Naive thymus-derived CD8-positive, alpha-beta T cell (primary cell): ENCODE measurements at regions not wholly inside any gene's neighbourhood (a gene's known extent, or its start where the extent isn't known, plus 50 kb on each side); places are given as distances from the start of the nearest gene placed in this dataset.
"Not testable (repeated sequence)": the region's sequence is repeated elsewhere in the genome, so short reads cannot be mapped to it uniquely, and the experiment has no call there.

Source experiments
- ATAC-seq, 2 donors: fragments of 150-1000 bp; cut with Tn5 transposase in 1 of 2; sonication (Bioruptor Pico), chemical (Tn5 transposase) in 1 of 2; 1 replicate in 1 of 2; 2 replicates in 1 of 2; pipeline ENCODE4 v1.10.0; 2021; ENCODE audit warnings: mild to moderate bottlenecking in 2 of 2, moderate library complexity in 2 of 2
- POLR2A ChIA-PET: fragments of 350-600 bp; sonication (Branson Sonifier 250); formaldehyde crosslinking; loops from one replicate; lab custom pipeline; 2021; ENCODE audit warnings: antibody characterized with exemption; lab: Charles Lee
- DNase-seq, 10 donors: peaks; one replicate each; pipeline versions ENCODE4 v3.0.0 to v3.0.0-alpha.2; 2020 to 2022
- H3K27ac Mint-ChIP-seq, 10 donors: one replicate each; pipeline ENCODE4 v1.8.0; 2020 to 2022; ENCODE audit warnings: mild to moderate bottlenecking in 10 of 10, mixed read lengths in 10 of 10, moderate library complexity in 4 of 10, inconsistent platforms in 1 of 10
- H3K27me3 Mint-ChIP-seq, 5 donors: one replicate each; pipeline ENCODE4 v1.8.0; 2021 to 2022; ENCODE audit warnings: mixed read lengths in 5 of 5
- H3K36me3 Mint-ChIP-seq, 3 donors: one replicate each; pipeline ENCODE4 v1.8.0; 2020 to 2022; ENCODE audit warnings: mixed read lengths in 3 of 3, mild to moderate bottlenecking in 2 of 3, inconsistent platforms in 1 of 3
- H3K4me1 Mint-ChIP-seq, 4 donors: one replicate each; pipeline ENCODE4 v1.8.0; 2021 to 2022; ENCODE audit warnings: mixed read lengths in 4 of 4
- H3K4me3 Mint-ChIP-seq, 10 donors: one replicate each; pipeline ENCODE4 v1.8.0; 2020 to 2022; ENCODE audit warnings: mild to moderate bottlenecking in 10 of 10, mixed read lengths in 10 of 10, moderate library complexity in 6 of 10, inconsistent platforms in 1 of 10
- H3K9me3 Mint-ChIP-seq, 9 donors: one replicate each; pipeline ENCODE4 v1.8.0; 2020 to 2022; ENCODE audit warnings: mixed read lengths in 9 of 9, mild to moderate bottlenecking in 3 of 9, inconsistent platforms in 1 of 9, moderate library complexity in 1 of 9

- ATAC-seq = no peak
Measured at GRCh38 chr1:181250038-181250437, 161.5 kb downstream of the IER5 start.

GRCh38 chr1:181251001-181251712, 162.7 kb downstream of the IER5 start:
- Mint-ChIP-seq H3K27me3 (peaks cover 0 to 5% (median 0%) of the 10 kb centered on the region in 5 donors), H3K9me3 (peaks cover 0 to 53% (median 31%) of the 10 kb centered on the region in 9 donors), H3K4me3 (no peak overlapping the region), H3K36me3 (peaks cover 0 to 44% (median 14%) of the 10 kb centered on the region in 3 donors), H3K27ac (no peak overlapping the region), H3K4me1 (no peaks in the 10 kb centered on the region)
- POLR2A ChIA-PET = no interaction called here
- no peak for DNase-seq
- ATAC-seq = no peak

More at GRCh38 chr1:181250038-181250437, 161.5 kb downstream of the IER5 start:
- no peak overlapping the region for H3K27ac Mint-ChIP-seq
- H3K4me1 Mint-ChIP-seq = no peaks in the 10 kb centered on the region
- H3K36me3 Mint-ChIP-seq = peaks cover 0 to 38% (median 17%) of the 10 kb centered on the region in 3 donors
- no peak overlapping the region for H3K4me3 Mint-ChIP-seq
- H3K9me3 Mint-ChIP-seq = peaks cover 0 to 53% (median 27%) of the 10 kb centered on the region in 9 donors
- peaks cover 0 to 5% (median 0%) of the 10 kb centered on the region in 5 donors for H3K27me3 Mint-ChIP-seq
- no peak for DNase-seq
- POLR2A ChIA-PET = no interaction called here

- Mint-ChIP-seq H3K4me3 (no peak overlapping the region), H3K36me3 (peaks cover 0 to 38% (median 11%) of the 10 kb centered on the region in 3 donors), H3K9me3 (peaks cover 0 to 47% (median 28%) of the 10 kb centered on the region in 9 donors), H3K27ac (peak overlapping the region in 2 of 10 donors; percentile 12 to 25), H3K4me1 (peaks cover 0 to 3% (median 0%) of the 10 kb centered on the region in 4 donors), H3K27me3 (peaks cover 0 to 5% (median 4%) of the 10 kb centered on the region in 5 donors)
- ATAC-seq (no peak), DNase-seq (no peak)
- POLR2A ChIA-PET = no interaction called here
Measured at GRCh38 chr1:181251713-181252075, 163.2 kb downstream of the IER5 start.

GRCh38 chr1:181253601-181254000, 165.1 kb downstream of the IER5 start:
- H3K36me3 Mint-ChIP-seq = peaks cover 0 to 23% (median 2%) of the 10 kb centered on the region in 3 donors
- DNase-seq, ATAC-seq, H3K27ac Mint-ChIP-seq, H3K4me1 Mint-ChIP-seq, POLR2A ChIA-PET, H3K4me3 Mint-ChIP-seq: not testable (repeated sequence)
- H3K9me3 Mint-ChIP-seq = peaks cover 0 to 29% (median 16%) of the 10 kb centered on the region in 9 donors
- peaks cover 0 to 15% (median 8%) of the 10 kb centered on the region in 5 donors for H3K27me3 Mint-ChIP-seq

- Mint-ChIP-seq H3K4me1 (peaks cover 0 to 9% (median 0%) of the 10 kb centered on the region in 4 donors), H3K36me3 (peaks cover 0 to 23% (median 2%) of the 10 kb centered on the region in 3 donors), H3K27me3 (peaks cover 4 to 20% (median 10%) of the 10 kb centered on the region in 5 donors), H3K4me3 (no peak overlapping the region), H3K27ac (peak overlapping the region in 1 of 10 donors; percentile 38), H3K9me3 (peaks cover 0 to 29% (median 16%) of the 10 kb centered on the region in 9 donors)
- ATAC-seq (no peak), DNase-seq (no peak)
- POLR2A ChIA-PET = no interaction called here
Measured at GRCh38 chr1:181255270-181255929, 166.9 kb downstream of the IER5 start.

- Mint-ChIP-seq H3K36me3 (peaks cover 0 to 23% (median 2%) of the 10 kb centered on the region in 3 donors), H3K9me3 (peaks cover 0 to 29% (median 16%) of the 10 kb centered on the region in 9 donors), H3K4me1 (peaks cover 0 to 9% (median 0%) of the 10 kb centered on the region in 4 donors), H3K27ac (peak overlapping the region in 2 of 10 donors; percentile 6 to 46), H3K27me3 (peaks cover 4 to 23% (median 18%) of the 10 kb centered on the region in 5 donors), H3K4me3 (no peak overlapping the region)
- ATAC-seq (no peak), DNase-seq (no peak)
- POLR2A ChIA-PET = no interaction called here
Measured at GRCh38 chr1:181257117-181257516, 168.6 kb downstream of the IER5 start.

GRCh38 chr1:181259026-181259745, 170.7 kb downstream of the IER5 start:
- H3K27ac Mint-ChIP-seq = no peak overlapping the region
- peaks cover 4 to 24% (median 18%) of the 10 kb centered on the region in 5 donors for H3K27me3 Mint-ChIP-seq
- H3K9me3 Mint-ChIP-seq = peaks cover 0 to 19% (median 11%) of the 10 kb centered on the region in 9 donors
- H3K4me1 Mint-ChIP-seq = peaks cover 0 to 9% (median 0%) of the 10 kb centered on the region in 4 donors
- peaks cover 0 to 14% (median 0%) of the 10 kb centered on the region in 3 donors for H3K36me3 Mint-ChIP-seq
- POLR2A ChIA-PET = no interaction called here
- DNase-seq = no peak
- H3K4me3 Mint-ChIP-seq = no peak overlapping the region
- ATAC-seq = no peak

GRCh38 chr1:181260271-181260670, 171.8 kb downstream of the IER5 start:
- DNase-seq = no peak
- peaks cover 4 to 24% (median 18%) of the 10 kb centered on the region in 5 donors for H3K27me3 Mint-ChIP-seq
- POLR2A ChIA-PET = no interaction called here
- ATAC-seq = no peak
- H3K4me1 Mint-ChIP-seq = peaks cover 0 to 9% (median 0%) of the 10 kb centered on the region in 4 donors
- H3K36me3 Mint-ChIP-seq = peaks cover 0 to 7% (median 0%) of the 10 kb centered on the region in 3 donors
- H3K27ac Mint-ChIP-seq = peak overlapping the region in 2 of 10 donors; percentile 26 to 51
- no peak overlapping the region for H3K4me3 Mint-ChIP-seq
- peaks cover 0 to 11% (median 3%) of the 10 kb centered on the region in 9 donors for H3K9me3 Mint-ChIP-seq

GRCh38 chr1:181260994-181261393, 172.5 kb downstream of the IER5 start:
- no peak for DNase-seq
- peaks cover 0 to 4% (median 0%) of the 10 kb centered on the region in 9 donors for H3K9me3 Mint-ChIP-seq
- peaks cover 0 to 9% (median 0%) of the 10 kb centered on the region in 4 donors for H3K4me1 Mint-ChIP-seq
- peaks cover 4 to 24% (median 18%) of the 10 kb centered on the region in 5 donors for H3K27me3 Mint-ChIP-seq
- no peak overlapping the region for H3K4me3 Mint-ChIP-seq
- ATAC-seq = no peak
- no peaks in the 10 kb centered on the region for H3K36me3 Mint-ChIP-seq
- POLR2A ChIA-PET = no interaction called here
- peak overlapping the region in 1 of 10 donors; percentile 54 for H3K27ac Mint-ChIP-seq

GRCh38 chr1:181262069-181262468, 173.6 kb downstream of the IER5 start:
- Mint-ChIP-seq H3K36me3 (no peaks in the 10 kb centered on the region), H3K27me3 (peaks cover 1 to 20% (median 15%) of the 10 kb centered on the region in 5 donors), H3K9me3 (peaks cover 0 to 2% (median 0%) of the 10 kb centered on the region in 9 donors), H3K4me3 (no peak overlapping the region), H3K4me1 (peaks cover 0 to 3% (median 0%) of the 10 kb centered on the region in 4 donors), H3K27ac (peak overlapping the region in 2 of 10 donors; percentile 11 to 44)
- no peak for DNase-seq
- ATAC-seq = no peak
- POLR2A ChIA-PET = no interaction called here

- POLR2A ChIA-PET = no interaction called here
- ATAC-seq (no peak), DNase-seq (no peak)
- H3K36me3 Mint-ChIP-seq = no peaks in the 10 kb centered on the region
- H3K27ac Mint-ChIP-seq = peak overlapping the region in 1 of 10 donors; percentile 38
- peaks cover 0 to 18% (median 12%) of the 10 kb centered on the region in 5 donors for H3K27me3 Mint-ChIP-seq
- peaks cover 0 to 4% (median 0%) of the 10 kb centered on the region in 9 donors for H3K9me3 Mint-ChIP-seq
- peaks cover 0 to 1% (median 0%) of the 10 kb centered on the region in 4 donors for H3K4me1 Mint-ChIP-seq
- H3K4me3 Mint-ChIP-seq = no peak overlapping the region
Measured at GRCh38 chr1:181263444-181263843, 174.9 kb downstream of the IER5 start.

GRCh38 chr1:181264821-181265220, 176.3 kb downstream of the IER5 start:
- Mint-ChIP-seq H3K27me3 (peaks cover 0 to 18% (median 8%) of the 10 kb centered on the region in 5 donors), H3K27ac (peak overlapping the region in 2 of 10 donors; percentile 51 to 57), H3K9me3 (peaks cover 0 to 4% (median 0%) of the 10 kb centered on the region in 9 donors), H3K4me3 (no peak overlapping the region), H3K36me3 (no peaks in the 10 kb centered on the region), H3K4me1 (peaks cover 0 to 1% (median 0%) of the 10 kb centered on the region in 4 donors)
- ATAC-seq = no peak
- POLR2A ChIA-PET = no interaction called here
- no peak for DNase-seq
